KMS-11 (cell line): ENCODE measurements at regions not wholly inside any gene's neighbourhood (a gene's known extent, or its start where the extent isn't known, plus 50 kb on each side); places are given as distances from the start of the nearest gene placed in this dataset.
A peak's percentile ranks its signal among the peaks of the same experiment; 100 is the strongest.

Source experiments
- H2AFZ ChIP-seq: fragments of 200-600 bp; sonication (generic); 2 replicates; pipeline ENCODE4 v1.6.1; 2016; ENCODE audit warnings: antibody characterized with exemption, mixed run types, low read depth
- H3K27ac ChIP-seq: fragments of 200-600 bp; sonication (generic); 2 replicates; pipeline ENCODE4 v1.6.1; 2016; ENCODE audit warnings: mild to moderate bottlenecking, mixed run types
- H3K27me3 ChIP-seq: fragments of 200-600 bp; sonication (generic); 2 replicates; pipeline ENCODE4 v1.6.1; 2017; ENCODE audit warnings: mild to moderate bottlenecking, low read depth, mixed run types, moderate library complexity; ENCODE audit not compliant: insufficient read depth
- H3K36me3 ChIP-seq: fragments of 200-600 bp; sonication (generic); 2 replicates; pipeline ENCODE4 v1.6.1; 2017; ENCODE audit warnings: mild to moderate bottlenecking, mixed run types; ENCODE audit not compliant: insufficient read depth
- H3K4me1 ChIP-seq: fragments of 200-600 bp; sonication (generic); 2 replicates; pipeline ENCODE4 v1.6.1; 2016; ENCODE audit warnings: mild to moderate bottlenecking, low read depth, mixed run types; ENCODE audit not compliant: poor library complexity, severe bottlenecking
- H3K4me2 ChIP-seq: fragments of 200-600 bp; sonication (generic); 2 replicates; pipeline ENCODE4 v1.7.0; 2016; ENCODE audit warnings: mild to moderate bottlenecking, mixed run types
- H3K4me3 ChIP-seq: fragments of 200-600 bp; sonication (generic); IDR thresholded peaks from 2 replicates; pipeline ENCODE4 v1.6.1; 2017; ENCODE audit warnings: low read depth, low read length, mixed read lengths; ENCODE audit not compliant: insufficient read depth
- H3K79me2 ChIP-seq: fragments of 200-600 bp; sonication (generic); 2 replicates; pipeline ENCODE4 v1.6.1; 2016; ENCODE audit warnings: low read depth, mixed run types; ENCODE audit not compliant: insufficient read depth
- H3K9ac ChIP-seq: fragments of 200-600 bp; sonication (generic); 2 replicates; pipeline ENCODE4 v1.6.1; 2016; ENCODE audit warnings: mild to moderate bottlenecking, mixed run types
- H4K20me1 ChIP-seq: fragments of 200-600 bp; sonication (generic); 2 replicates; pipeline ENCODE4 v1.6.1; 2016; ENCODE audit warnings: mild to moderate bottlenecking, mixed run types; ENCODE audit not compliant: insufficient read depth
- TF ChIP-seq, protein P1 (sequence below): fragments of 200-600 bp; sonication (generic); conservative IDR thresholded peaks from 2 replicates; pipeline ENCODE4 v1.6.1; 2017; ENCODE audit warnings: low read depth, mild to moderate bottlenecking, antibody characterized with exemption, low read length, moderate library complexity, mixed read lengths

DNA sequence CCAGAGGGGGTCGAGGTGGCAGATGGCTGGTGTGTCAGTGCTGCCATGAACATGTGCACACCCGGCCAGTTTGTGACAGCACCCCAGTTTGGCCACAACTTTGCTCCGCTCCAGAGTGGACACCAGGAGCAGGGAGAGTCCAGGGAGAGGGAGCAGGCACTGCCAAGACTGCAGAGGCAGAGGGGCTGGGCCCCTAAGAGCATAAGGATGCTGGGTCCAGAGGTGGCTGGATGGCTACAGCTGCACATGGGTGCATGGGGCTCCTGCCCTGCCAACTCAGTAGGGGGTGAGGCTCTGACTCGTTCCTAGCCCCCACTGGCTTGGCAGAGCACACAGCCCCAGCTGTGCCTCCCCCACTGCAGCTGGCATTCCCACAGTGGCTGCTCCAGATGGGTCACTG lies 999.2 kb upstream of the CRIM1 start:
- Histone ChIP-seq H3K27me3 (no peaks in the 10 kb centered on the region), H3K9ac (no peak overlapping the region), H3K79me2 (no peaks in the 10 kb centered on the region), H3K27ac (no peak overlapping the region), H3K36me3 (no peaks in the 10 kb centered on the region), H3K4me2 (no peak overlapping the region), H3K4me1 (no peaks in the 10 kb centered on the region), H4K20me1 (no peaks in the 10 kb centered on the region), H3K4me3 (no peak overlapping the region), H2AFZ (no peak overlapping the region)
- TF ChIP-seq, protein P1, sequence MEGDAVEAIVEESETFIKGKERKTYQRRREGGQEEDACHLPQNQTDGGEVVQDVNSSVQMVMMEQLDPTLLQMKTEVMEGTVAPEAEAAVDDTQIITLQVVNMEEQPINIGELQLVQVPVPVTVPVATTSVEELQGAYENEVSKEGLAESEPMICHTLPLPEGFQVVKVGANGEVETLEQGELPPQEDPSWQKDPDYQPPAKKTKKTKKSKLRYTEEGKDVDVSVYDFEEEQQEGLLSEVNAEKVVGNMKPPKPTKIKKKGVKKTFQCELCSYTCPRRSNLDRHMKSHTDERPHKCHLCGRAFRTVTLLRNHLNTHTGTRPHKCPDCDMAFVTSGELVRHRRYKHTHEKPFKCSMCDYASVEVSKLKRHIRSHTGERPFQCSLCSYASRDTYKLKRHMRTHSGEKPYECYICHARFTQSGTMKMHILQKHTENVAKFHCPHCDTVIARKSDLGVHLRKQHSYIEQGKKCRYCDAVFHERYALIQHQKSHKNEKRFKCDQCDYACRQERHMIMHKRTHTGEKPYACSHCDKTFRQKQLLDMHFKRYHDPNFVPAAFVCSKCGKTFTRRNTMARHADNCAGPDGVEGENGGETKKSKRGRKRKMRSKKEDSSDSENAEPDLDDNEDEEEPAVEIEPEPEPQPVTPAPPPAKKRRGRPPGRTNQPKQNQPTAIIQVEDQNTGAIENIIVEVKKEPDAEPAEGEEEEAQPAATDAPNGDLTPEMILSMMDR: no peak

DNA sequence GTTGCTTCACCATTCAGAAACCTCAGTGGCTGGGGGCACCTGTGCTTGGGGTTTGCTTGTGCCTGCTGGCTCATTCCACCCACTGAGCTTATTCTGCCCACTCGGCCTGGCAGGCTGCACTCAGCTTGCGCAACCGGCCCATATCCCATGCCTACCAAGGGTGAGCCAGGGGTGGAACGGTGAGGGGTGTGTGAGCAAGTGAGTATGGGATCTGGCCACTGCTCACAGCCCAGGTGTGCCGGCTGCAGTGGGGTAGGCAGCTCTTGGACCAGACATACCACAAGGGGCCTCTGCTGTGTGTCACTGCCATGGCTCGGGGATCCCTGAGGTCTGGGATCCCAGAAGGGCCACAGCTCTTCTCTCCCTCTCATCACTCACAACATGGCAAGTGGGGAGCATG lies 1000.5 kb upstream of the CRIM1 start:
- H3K4me2 ChIP-seq: no peak overlapping the region
- H4K20me1 ChIP-seq: no peaks in the 10 kb centered on the region
- no peaks in the 10 kb centered on the region for H3K79me2 ChIP-seq
- no peak overlapping the region for H3K4me3 ChIP-seq
- TF ChIP-seq, protein P1: no peak
- H3K9ac ChIP-seq: no peak overlapping the region
- no peak overlapping the region for H3K27ac ChIP-seq
- H2AFZ ChIP-seq: no peak overlapping the region
- no peaks in the 10 kb centered on the region for H3K27me3 ChIP-seq
- no peaks in the 10 kb centered on the region for H3K4me1 ChIP-seq
- no peaks in the 10 kb centered on the region for H3K36me3 ChIP-seq

DNA sequence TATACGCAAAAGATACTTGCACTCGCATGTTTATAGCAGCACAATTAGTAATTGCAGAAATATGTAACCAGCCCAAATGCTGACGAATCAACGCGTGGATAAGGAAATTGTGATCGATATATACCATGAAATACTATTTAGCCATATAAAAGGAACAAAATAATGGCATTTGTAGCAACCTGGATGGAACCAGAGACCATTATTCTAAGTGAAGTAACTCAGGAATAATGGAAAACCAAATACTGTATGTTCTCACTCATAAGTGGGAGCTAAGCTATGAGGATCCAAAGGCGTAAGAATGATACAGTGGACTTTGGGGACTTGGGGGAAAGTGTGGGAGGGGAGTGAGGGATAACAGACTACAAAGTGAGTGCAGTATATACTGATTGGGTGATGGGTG lies 1008.0 kb upstream of the CRIM1 start:
- no peaks in the 10 kb centered on the region for H3K79me2 ChIP-seq
- H3K27me3 ChIP-seq: no peaks in the 10 kb centered on the region
- H3K4me2 ChIP-seq: no peak overlapping the region
- no peak overlapping the region for H3K4me3 ChIP-seq
- H2AFZ ChIP-seq: no peak overlapping the region
- TF ChIP-seq, protein P1: no peak
- H3K9ac ChIP-seq: no peak overlapping the region
- no peaks in the 10 kb centered on the region for H3K36me3 ChIP-seq
- H4K20me1 ChIP-seq: no peaks in the 10 kb centered on the region
- no peak overlapping the region for H3K27ac ChIP-seq
- no peaks in the 10 kb centered on the region for H3K4me1 ChIP-seq

DNA sequence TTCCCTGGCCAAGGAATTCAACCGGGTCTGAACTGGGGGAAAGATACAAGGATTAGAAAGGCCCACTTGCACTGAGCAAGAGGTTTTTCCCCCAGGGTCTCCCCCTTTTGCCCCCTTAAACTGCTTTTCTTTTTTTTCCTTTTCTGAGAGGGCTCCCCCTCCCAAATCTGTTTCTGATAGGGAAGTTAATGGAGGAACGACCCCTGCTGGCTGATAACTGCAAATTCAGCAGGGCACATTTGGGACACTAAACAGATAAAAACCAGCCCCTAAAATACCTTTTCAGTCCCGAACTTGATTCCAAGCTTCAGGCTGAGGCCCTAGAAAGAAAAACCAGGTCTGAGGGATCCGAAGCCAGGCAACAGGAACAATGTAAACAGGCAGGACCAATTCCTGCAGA lies 1012.4 kb upstream of the CRIM1 start:
- Histone ChIP-seq H3K4me2 (no peak overlapping the region), H3K9ac (no peak overlapping the region), H3K4me3 (no peak overlapping the region), H3K4me1 (peaks cover 4% of the 10 kb centered on the region), H3K79me2 (no peaks in the 10 kb centered on the region), H3K27me3 (no peaks in the 10 kb centered on the region), H3K27ac (no peak overlapping the region), H3K36me3 (no peaks in the 10 kb centered on the region), H2AFZ (no peak overlapping the region), H4K20me1 (no peaks in the 10 kb centered on the region)
- TF ChIP-seq, protein P1: peak; percentile 73

DNA sequence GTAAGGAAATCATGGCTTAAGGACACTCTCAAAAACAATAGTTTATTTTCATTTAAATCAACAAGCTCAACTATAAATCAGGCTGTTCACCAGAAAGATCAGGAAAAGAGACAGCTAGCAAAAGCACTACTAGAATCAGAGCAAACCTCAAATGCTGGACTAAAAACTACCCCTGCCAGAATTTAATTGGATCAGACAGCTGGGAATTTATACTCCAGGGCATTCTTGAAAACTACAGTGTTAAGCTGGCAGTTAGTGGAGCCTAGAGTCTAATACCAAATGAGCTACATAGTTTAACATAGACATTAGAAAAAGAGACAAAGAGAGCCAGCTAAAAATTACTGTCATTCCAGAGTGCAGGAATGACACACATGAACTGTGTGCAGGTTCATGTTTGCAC lies 1016.4 kb upstream of the CRIM1 start:
- peaks cover 13% of the 10 kb centered on the region for H3K4me1 ChIP-seq
- no peak overlapping the region for H2AFZ ChIP-seq
- no peak overlapping the region for H3K4me2 ChIP-seq
- no peak overlapping the region for H3K27ac ChIP-seq
- H3K27me3 ChIP-seq: no peaks in the 10 kb centered on the region
- TF ChIP-seq, protein P1: no peak
- H4K20me1 ChIP-seq: no peaks in the 10 kb centered on the region
- no peaks in the 10 kb centered on the region for H3K36me3 ChIP-seq
- no peak overlapping the region for H3K9ac ChIP-seq
- no peaks in the 10 kb centered on the region for H3K79me2 ChIP-seq
- H3K4me3 ChIP-seq: no peak overlapping the region
